Parathyroid adenoma (tissue), 2 donors: ENCODE measurements at regions not wholly inside any gene's neighbourhood (a gene's known extent, or its start where the extent isn't known, plus 50 kb on each side); places are given as distances from the start of the nearest gene placed in this dataset.

Experiments used
- H2AFZ ChIP-seq: fragments of 300-600 bp; sonication (generic); one replicate; pipeline ENCODE4 v1.7.0; 2017; ENCODE audit warnings: antibody characterized with exemption, mild to moderate bottlenecking
- H3K27ac ChIP-seq: fragments of 300-600 bp; sonication (generic); one replicate; pipeline ENCODE4 v1.7.0; 2017
- H3K27me3 ChIP-seq: fragments of 300-600 bp; sonication (generic); one replicate; pipeline ENCODE4 v1.7.0; 2017; ENCODE audit warnings: low read length; ENCODE audit not compliant: control insufficient read depth, insufficient read depth
- H3K36me3 ChIP-seq: fragments of 300-600 bp; sonication (generic); one replicate; pipeline ENCODE4 v1.7.0; 2017; ENCODE audit warnings: low read length; ENCODE audit not compliant: control insufficient read depth, insufficient read depth
- H3K4me1 ChIP-seq: fragments of 300-600 bp; sonication (generic); one replicate; pipeline ENCODE4 v1.7.0; 2017; ENCODE audit warnings: control low read depth
- H3K4me2 ChIP-seq: fragments of 300-600 bp; sonication (generic); one replicate; pipeline ENCODE4 v1.7.0; 2017; ENCODE audit warnings: low read length
- H3K4me3 ChIP-seq: fragments of 300-600 bp; sonication (generic); one replicate; pipeline ENCODE4 v1.7.0; 2017; ENCODE audit warnings: low read depth, low read length
- H3K79me2 ChIP-seq: fragments of 300-600 bp; sonication (generic); one replicate; pipeline ENCODE4 v1.7.0; 2017; ENCODE audit warnings: control low read depth
- H3K9ac ChIP-seq: fragments of 300-600 bp; sonication (generic); one replicate; pipeline ENCODE4 v1.7.0; 2017; ENCODE audit warnings: mild to moderate bottlenecking
- H3K9me3 ChIP-seq: fragments of 300-600 bp; sonication (generic); one replicate; pipeline ENCODE4 v1.7.0; 2017; ENCODE audit warnings: low read length; ENCODE audit not compliant: control insufficient read depth
- TF ChIP-seq, protein P1 (sequence below): fragments of 300-600 bp; sonication (generic); IDR thresholded peaks from one replicate; pipeline ENCODE4 v1.7.0; 2017; ENCODE audit warnings: antibody characterized with exemption, mild to moderate bottlenecking
- donor health status: primary hyperparathyroidism.

DNA sequence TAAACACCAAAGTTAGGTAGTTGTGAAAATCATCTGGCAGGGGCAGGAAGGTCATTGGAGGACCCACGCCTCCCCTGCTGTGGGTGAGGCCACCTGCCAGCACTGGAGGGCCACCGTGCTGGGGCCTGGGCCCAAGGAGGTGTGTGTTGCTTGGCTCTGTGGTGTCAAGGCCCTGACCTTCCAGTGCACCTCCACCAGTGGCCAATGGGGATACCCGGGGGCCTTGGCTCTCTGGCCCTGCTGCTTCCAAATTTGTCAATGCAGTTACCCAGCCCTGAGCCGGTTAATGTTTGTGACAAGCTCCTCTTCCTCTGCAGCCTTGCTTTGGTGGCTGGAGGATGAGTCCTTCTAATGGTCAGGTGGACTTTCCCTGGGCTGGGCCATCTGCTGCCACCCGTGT is 150.2 kb downstream of the KLF13 start:
- Histone ChIP-seq H3K27ac (no peak overlapping the region), H3K27me3 (no peaks in the 10 kb centered on the region), H3K9ac (no peak overlapping the region), H3K4me2 (no peak overlapping the region), H2AFZ (no peak overlapping the region), H3K9me3 (no peaks in the 10 kb centered on the region), H3K36me3 (no peaks in the 10 kb centered on the region), H3K4me1 (no peaks in the 10 kb centered on the region), H3K79me2 (no peaks in the 10 kb centered on the region), H3K4me3 (no peak overlapping the region)
- TF ChIP-seq, protein P1, sequence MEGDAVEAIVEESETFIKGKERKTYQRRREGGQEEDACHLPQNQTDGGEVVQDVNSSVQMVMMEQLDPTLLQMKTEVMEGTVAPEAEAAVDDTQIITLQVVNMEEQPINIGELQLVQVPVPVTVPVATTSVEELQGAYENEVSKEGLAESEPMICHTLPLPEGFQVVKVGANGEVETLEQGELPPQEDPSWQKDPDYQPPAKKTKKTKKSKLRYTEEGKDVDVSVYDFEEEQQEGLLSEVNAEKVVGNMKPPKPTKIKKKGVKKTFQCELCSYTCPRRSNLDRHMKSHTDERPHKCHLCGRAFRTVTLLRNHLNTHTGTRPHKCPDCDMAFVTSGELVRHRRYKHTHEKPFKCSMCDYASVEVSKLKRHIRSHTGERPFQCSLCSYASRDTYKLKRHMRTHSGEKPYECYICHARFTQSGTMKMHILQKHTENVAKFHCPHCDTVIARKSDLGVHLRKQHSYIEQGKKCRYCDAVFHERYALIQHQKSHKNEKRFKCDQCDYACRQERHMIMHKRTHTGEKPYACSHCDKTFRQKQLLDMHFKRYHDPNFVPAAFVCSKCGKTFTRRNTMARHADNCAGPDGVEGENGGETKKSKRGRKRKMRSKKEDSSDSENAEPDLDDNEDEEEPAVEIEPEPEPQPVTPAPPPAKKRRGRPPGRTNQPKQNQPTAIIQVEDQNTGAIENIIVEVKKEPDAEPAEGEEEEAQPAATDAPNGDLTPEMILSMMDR: no peak

DNA sequence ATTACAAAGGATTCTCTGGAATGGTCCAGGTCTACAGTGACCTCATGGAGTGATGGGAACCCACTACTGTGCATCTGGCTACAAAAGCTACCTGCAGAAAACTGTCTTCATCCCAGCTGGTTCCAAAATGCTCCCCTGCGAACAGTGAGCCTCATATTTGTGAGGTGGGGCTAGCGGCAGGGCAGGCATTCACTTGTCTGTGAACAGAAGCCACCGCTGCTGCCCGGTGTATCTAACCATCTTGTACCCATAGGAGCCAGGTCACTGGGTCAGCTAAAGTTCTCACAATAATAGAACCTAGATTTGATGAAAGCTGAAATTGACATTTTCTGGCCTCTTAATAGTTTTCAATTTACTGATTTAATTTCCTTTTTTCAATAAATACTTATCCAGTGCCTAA is 150.7 kb downstream of the KLF13 start:
- no peak overlapping the region for H3K4me3 ChIP-seq
- no peak overlapping the region for H2AFZ ChIP-seq
- H3K27ac ChIP-seq: no peak overlapping the region
- no peak overlapping the region for H3K4me2 ChIP-seq
- no peaks in the 10 kb centered on the region for H3K36me3 ChIP-seq
- H3K4me1 ChIP-seq: no peaks in the 10 kb centered on the region
- no peaks in the 10 kb centered on the region for H3K79me2 ChIP-seq
- H3K27me3 ChIP-seq: no peaks in the 10 kb centered on the region
- H3K9me3 ChIP-seq: no peaks in the 10 kb centered on the region
- no peak overlapping the region for H3K9ac ChIP-seq
- TF ChIP-seq, protein P1: no peak

GRCh38 chr15:31477851-31478701 is 151.4 kb downstream of the KLF13 start:
- Histone ChIP-seq H3K27me3 (no peaks in the 10 kb centered on the region), H3K4me1 (no peaks in the 10 kb centered on the region), H3K9ac (no peak overlapping the region), H3K79me2 (no peaks in the 10 kb centered on the region), H3K36me3 (no peaks in the 10 kb centered on the region), H2AFZ (no peak overlapping the region), H3K9me3 (no peaks in the 10 kb centered on the region), H3K27ac (no peak overlapping the region), H3K4me2 (no peak overlapping the region), H3K4me3 (no peak overlapping the region)
- TF ChIP-seq, protein P1: no peak

- TF ChIP-seq, protein P1: no peak
- no peaks in the 10 kb centered on the region for H3K9me3 ChIP-seq
- H3K4me3 ChIP-seq: no peak overlapping the region
Measured at GRCh38 chr15:31478702-31479221, 152.1 kb downstream of the KLF13 start.

More at GRCh38 chr15:31478702-31479221, 152.1 kb downstream of the KLF13 start:
- no peaks in the 10 kb centered on the region for H3K27me3 ChIP-seq
- no peaks in the 10 kb centered on the region for H3K36me3 ChIP-seq
- H3K4me2 ChIP-seq: no peak overlapping the region
- no peak overlapping the region for H3K27ac ChIP-seq
- no peak overlapping the region for H3K9ac ChIP-seq
- no peak overlapping the region for H2AFZ ChIP-seq
- no peaks in the 10 kb centered on the region for H3K79me2 ChIP-seq
- no peaks in the 10 kb centered on the region for H3K4me1 ChIP-seq
